NCI-H345 (cell line): ENCODE measurements at regions not wholly inside any gene's neighbourhood (a gene's known extent, or its start where the extent isn't known, plus 50 kb on each side); places are given as distances from the start of the nearest gene placed in this dataset.
"Not testable (repeated sequence)": the region's sequence is repeated elsewhere in the genome, so short reads cannot be mapped to it uniquely, and the experiment has no call there.

Experiments
- DNase-seq: peaks from one replicate; lab custom pipeline; 2025; lab: John Stamatoyannopoulos, UW

DNA sequence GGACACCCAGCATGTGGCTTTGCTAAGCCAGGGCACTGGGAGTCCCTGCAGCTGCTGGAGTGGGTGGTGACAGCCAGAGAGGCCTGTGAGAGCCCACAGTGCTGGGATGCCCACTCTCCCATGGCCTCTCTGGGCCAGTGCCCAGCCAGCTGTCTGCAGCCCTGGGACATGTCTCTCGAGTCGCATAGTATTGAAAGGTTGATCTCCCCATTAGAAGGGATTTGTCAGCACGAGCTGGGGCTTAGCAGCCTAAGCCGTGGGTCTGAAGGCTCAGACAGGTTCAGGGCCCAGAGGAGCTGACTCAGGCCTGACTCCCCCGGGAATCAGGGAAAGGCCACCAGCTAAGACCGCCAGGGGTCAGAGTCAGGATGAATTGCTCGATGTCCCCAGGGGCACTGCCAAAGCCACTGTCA, 53.5 kb downstream of the FOXD2 start:
- no peak for DNase-seq

DNA sequence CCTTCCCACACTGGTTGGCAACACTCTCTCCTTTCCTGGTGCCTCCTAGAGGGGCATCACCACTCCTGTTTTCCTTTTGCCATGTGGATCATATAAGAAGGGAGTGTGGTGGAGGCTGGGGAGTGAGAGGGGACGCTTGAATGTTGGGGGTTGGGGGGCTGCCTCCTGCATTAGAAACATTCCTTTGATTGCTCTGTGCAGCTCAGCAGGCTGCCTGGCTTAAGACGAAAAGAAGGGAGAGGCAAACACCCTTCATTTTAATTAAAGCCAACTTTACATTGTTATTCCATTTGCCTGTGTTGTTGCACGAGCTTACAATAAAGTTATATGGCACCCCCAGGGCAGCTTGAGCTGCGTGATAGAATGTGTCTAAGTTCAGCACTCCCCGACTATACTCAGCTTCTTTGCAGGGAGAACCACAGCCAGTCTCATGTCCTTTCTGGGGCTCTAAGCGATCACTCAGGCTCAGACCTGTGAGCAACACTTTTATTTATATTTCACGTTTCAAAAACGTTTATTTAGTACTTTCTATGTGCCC, 57.4 kb downstream of the FOXD2 start:
- no peak for DNase-seq

DNA sequence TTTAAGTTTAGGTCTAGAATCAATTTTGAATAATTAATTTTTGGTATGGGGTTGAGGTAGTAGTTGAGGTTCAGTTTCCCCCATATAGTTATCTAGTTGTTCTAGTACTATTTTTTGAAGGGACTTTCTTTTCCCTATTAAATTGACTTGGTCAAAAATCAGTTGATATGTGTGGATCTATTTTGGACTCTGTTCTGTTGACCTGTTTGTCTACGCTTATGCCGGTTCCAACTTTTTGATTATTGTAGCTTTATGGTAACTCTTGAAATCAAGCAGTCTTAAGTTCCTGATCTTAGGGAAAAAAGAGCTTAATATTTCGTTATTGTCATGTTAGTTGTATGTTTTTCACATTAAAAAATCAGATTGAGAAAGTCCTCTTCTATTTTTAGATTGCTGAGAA, 60.7 kb downstream of the FOXD2 start:
- DNase-seq = no peak

DNA sequence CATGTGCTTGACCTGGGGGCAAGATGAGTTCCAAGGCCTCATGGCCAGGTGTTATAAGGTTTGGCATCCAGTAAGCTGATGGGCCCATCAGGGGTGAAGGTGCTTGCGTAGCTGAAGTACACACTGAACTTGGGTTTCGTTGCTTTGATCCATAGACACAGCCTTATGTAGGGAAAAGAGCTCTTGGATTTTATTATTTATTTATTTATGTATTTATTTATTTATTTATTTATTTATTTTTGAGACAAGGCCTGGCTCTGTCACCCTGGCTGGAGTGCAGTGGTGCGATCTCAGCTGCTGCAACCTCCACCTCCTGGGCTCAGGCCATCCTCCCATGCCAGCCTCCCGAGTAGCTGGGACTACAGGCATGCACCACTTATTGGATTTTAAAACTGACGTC, 63.2 kb downstream of the FOXD2 start:
- no peak for DNase-seq

DNA sequence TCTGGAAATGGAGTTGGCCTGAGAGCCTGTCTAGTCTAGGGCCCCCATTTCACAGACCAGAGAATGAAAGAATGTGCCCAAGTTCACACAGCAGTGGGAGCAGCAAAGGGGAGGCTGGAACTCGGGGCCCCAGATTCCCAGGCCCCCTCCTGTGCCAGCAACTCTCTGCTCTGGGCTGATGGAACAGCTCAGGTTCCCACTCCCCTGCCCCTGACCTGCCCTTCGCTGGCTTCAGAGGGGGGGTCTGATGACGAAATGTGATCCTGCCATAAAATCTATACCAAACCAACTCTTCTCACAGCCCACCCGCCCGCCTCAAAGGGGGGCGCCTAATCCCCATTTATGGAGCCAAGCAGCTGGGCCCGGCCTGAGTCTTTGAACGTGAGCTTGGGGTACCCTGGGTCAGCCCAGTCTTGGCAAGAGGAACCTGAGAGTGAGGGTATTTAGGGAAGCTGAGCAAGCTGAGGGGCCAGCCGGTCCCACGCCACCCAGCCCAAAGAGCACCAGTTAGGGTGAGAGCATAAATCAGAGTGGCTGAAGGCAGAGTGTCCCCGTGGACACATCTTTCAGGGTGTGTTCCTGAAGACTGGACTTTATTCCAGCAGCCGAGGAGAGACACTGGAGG, 65.0 kb downstream of the FOXD2 start:
- DNase-seq = no peak

DNA sequence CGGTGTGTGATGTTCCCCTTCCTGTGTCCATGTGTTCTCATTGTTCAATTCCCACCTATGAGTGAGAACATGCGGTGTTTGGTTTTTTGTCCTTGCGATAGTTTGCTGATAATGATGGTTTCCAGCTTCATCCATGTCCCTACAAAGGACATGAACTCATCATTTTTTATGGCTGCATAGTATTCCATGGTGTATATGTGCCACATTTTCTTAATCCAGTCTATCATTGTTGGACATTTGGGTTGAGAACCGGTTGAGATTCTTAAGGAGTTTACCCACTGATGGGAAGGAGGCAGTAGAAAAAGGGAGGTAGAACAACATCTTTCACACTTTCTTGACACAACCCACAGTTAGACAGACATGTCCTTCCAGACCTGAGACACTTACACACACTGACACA, 67.0 kb downstream of the FOXD2 start:
- DNase-seq = not testable (repeated sequence)

DNA sequence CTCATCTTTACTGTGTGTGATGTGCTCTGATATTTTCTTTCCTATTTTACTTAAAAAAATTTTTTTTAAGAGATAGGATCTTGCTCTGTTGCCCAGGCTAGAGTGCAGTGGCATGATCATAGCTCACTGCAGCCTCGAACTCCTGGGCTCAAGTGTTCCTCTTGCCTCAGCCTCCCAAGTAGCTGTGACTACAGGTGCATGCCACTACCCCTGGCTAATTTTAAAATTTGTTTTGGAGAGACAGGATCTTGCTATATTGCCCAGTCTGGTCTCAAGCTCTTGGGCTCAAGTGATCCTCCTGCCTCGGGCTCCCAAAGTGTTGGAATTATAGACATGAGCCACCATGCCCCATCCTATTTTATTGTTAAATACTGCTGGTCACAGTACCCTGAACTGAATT, 67.4 kb downstream of the FOXD2 start:
- no peak for DNase-seq

DNA sequence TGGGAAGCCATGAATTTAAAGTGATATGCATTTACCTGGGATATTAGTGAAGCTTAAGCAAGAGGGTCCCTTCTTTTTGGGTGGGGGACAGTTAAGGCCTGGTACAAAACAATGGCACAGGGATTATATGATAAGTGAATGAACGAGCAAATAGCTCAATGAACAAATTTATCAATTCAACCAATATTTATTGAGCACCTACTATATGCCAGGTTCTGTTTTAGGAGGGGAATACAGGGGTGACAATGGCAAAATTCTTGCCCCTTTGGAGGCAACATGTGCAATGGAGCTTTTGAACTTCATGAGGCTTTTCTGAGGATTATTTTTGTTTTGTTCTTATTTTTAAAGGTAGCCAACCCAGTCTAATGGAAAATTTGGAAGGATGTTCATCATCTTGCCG, 68.2 kb downstream of the FOXD2 start:
- DNase-seq = no peak

DNA sequence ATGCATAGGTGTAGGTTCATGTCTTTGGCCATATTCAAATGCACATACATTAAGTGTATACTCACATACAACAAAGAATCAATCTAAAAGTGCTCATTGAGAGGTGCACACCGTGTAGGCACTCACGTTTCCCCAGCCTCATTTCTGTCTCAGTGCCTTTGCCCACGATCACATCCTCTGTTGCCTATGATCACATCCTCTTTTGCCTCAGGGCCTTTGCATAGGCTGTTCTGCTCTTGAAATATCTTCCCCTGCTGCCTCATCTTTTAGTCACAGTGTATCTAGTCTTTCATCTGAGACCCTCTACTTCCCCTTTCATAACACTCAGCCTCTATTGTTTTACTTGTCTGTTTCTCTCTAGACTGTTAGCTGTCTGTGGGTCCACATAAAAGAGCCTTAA, 69.3 kb downstream of the FOXD2 start:
- no peak for DNase-seq

DNA sequence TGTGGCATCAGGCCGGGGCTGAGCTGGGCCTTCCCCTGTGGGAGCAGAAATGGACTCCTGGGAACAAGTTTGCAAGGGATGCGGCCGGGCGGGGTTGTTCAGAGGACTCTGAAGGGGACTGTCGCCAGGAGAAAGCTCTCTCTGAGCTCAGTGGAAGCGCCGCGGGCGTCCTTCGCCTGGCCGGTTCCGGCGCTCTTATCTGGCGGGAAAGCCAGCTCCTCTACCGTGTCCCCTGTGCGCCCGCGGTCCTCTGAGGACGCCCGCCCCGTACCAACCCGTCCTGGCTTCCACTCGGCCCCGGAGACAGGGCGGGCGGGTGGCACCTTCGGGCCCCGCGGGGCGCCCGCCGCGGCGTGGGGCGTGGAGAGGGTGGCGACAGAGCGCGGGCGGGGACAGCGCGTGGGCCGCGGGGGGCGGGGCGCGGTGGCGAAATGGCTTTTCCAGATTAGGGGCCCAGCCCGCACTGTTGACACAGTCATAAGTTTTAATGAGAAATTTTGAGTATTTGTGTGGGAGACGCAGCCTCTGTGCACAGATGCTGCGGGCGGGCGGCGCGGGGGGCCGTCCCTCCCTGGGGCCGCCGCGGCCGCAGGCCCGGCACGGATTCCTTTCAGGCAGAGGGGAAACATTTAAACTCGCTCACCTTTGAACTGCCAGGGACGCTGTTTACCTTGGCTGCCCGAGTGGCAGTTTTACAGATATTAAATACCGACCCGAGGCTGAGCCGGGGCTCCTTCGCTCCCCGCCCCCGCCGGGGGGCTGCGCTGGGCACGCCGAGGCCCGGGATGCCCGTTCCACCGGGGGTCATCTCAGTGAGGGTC, 70.2 kb downstream of the FOXD2 start:
- peak; percentile 28 for DNase-seq

DNA sequence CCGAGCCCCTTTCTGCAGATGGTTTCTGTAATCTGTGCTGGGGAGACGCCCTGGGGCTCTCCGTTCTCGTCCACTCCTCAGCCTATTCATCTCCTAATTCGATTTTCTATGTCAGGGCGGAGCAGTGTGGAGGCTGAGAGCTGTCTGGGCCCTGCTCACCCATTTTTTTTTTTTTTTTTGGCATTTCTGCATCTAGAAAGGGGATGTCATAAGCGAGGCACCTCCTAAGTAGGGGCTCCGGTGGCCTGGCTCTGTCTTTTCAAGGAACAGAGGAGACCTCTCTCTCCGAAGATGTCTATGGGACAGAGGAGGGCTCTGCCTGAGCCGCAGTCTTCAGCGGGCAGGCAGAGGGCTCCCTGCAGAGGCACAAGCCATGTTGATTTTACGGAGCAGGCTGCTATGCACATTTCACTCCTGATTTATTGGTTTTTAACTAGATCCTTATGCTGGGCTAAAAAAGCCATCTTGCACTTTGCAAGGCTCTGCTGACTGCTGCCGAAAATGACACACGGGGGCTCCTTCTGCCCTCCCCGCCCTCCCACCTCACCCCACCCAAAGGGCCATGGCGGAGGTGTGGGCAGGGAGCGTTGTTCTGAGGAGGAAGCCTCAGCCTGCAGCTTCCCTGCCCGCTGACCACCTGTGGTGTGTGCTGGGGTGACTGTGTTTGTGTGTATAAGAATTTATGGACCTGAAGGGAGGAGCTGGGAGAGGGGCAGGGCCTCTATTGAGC, 71.0 kb downstream of the FOXD2 start:
- DNase-seq = peak; percentile 14

DNA sequence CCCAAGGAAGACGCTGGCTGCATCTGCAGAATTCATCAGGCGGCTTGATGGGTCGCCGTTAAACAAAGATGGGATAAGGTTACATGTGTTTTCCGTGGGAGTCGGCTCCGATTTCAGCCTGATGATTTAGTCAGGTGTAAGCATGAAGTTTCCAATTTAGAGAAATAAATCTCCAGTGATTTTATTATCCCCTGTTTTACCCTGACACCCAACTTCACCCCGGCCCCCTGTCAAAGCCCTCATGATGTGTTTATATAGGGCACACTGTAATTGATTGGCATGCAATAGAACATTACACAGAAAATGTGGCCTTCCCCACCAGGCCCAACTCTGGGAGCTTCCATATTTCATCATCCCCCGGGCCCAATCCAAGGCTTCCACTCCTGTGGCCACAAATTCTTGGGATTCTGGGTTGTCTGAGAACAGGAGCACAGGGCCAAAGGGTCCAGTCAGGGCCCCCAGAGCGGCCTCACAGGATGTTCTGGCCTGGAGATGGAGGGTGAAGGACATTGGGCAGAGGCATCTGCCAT, 72.5 kb downstream of the FOXD2 start:
- DNase-seq = no peak

DNA sequence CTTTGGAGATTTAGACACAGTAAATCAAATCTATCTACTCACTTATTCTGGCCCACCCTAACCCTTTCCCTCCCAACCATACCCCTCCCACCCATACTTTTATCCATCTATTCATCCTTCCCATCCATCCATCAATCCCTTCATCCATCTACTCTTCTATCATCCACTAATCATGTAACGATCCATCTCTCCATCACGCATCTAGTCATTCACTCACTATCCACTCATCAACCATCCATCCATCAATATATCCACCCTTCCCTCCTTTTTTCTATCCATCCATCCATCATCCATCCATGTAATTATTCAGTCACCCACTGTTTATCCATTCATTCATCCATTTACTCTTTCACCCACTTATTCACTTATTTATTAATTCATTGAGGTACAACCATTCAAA, 74.0 kb downstream of the FOXD2 start:
- no peak for DNase-seq

DNA sequence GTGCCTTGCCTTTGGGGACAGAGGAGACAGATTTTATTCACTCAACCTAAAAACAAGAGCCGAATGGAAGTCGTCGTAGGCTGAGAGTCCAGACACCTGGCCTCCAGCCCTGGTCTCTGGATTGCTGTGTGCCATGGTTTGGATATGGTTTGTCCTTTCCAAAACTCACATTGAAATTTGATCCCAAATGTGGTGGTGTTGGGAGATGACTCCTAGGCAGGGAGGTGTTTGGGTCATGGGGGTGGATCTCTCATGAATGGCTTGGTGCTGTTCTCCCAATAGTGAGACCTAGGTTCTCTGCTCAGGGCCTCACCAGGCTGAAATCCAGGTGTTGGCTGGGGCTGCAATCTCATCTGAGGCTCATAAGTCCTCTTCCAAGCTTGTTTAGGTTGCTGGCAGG, 75.5 kb downstream of the FOXD2 start:
- DNase-seq = no peak

DNA sequence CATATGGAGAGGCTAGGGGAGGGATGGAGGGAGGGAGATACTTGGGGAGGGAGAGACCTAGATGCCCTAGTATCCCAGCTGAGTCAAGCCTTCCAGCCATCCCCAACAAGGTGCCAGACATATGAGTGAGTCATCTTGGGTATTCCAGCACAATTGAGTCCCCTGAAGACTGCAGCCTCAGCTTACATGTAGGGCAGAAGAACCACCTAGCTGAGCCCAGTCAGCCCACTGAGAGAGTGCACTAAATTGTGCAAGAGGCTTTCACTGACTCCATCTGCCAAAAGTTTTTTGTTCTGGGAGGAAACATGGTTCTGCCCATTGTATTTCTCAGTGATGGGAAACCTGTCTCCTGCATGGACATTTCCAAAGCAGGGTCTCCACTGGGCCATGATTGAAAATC, 76.4 kb downstream of the FOXD2 start:
- no peak for DNase-seq

DNA sequence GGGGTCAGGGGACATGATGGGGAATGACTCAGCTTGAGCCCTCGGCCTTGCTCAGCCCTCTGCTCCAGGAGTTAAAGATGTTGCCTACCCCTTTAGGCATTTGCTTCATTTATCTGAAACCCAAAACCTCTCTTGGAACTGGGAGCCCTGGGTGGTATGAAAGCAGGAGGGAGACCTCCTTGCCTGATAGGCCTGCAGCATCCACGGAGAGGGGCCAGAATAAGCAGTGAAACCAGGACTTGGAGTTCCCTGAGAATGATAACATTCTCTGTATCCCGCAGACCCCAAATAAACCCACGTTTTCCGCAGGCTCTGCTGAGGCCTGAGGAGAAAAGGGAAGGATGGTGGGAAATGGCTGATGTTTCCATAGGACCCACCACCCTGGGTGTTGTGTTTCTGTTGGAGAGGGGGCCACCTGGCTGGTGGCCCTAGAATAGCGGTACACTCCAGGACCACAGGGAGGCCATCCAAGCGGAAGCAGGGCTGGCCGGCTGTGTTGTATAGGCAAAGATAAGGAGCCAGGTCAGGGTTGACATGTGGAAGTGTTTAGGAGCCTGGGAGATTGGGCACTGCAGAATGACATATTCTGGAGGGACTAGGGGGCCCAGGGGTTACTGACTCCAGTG, 77.4 kb downstream of the FOXD2 start:
- no peak for DNase-seq

DNA sequence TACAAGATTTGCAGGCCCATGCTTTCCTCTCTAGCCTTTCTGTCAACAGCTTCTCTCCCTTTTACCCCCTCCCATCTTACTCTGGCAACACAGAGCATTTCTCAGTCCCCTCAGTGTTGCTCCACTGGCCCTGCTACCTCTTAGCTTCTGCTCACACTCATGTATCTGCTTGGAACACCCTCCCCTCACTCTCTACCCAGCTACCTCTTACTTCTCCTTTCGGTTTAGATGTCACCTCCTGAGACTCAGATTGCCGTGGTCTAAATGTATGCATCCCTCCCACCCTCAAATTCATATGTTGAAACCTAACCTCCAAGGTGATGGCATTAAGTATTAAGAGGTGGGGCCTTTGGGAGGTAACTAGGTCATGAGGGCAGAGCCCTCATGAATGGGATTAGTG, 80.1 kb downstream of the FOXD2 start:
- no peak for DNase-seq

DNA sequence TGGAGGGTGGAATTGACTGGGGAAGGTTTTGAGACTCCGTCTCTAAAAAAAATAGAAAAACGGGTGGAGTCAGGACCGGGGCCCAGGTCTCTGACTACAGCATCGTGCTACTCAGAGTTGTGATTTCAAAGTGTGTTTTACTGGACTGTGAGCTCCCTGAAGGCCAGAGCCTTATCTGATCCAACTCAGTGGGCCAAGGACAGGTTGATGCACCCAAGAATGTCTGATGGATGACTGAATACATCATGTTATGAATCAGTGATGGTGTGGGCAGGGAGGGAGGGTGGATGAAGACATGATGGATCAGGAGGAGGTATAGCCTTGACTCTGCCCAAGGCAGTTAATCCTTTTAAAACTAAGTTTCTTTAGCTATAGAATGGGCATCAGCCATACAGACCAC, 81.6 kb downstream of the FOXD2 start:
- DNase-seq = no peak

DNA sequence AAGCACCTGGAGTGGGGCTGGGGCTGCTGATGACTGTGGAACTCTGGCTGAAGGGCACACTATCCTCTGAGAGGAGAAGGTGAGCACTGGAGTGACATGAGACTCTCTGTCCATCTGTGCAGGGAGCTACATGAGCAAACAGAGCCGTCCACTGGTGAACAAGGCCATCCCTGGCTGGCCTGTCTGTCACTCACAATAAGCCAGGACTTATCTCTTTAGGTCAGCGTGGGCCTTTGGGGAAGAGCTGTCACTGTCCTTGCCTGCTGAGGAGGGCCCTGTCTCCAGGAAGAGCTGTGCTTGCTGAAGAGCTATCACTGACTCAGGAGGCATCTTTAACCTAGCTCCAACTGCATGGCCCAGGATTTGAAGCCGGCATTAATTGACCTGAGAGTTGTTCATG, 82.1 kb downstream of the FOXD2 start:
- no peak for DNase-seq

DNA sequence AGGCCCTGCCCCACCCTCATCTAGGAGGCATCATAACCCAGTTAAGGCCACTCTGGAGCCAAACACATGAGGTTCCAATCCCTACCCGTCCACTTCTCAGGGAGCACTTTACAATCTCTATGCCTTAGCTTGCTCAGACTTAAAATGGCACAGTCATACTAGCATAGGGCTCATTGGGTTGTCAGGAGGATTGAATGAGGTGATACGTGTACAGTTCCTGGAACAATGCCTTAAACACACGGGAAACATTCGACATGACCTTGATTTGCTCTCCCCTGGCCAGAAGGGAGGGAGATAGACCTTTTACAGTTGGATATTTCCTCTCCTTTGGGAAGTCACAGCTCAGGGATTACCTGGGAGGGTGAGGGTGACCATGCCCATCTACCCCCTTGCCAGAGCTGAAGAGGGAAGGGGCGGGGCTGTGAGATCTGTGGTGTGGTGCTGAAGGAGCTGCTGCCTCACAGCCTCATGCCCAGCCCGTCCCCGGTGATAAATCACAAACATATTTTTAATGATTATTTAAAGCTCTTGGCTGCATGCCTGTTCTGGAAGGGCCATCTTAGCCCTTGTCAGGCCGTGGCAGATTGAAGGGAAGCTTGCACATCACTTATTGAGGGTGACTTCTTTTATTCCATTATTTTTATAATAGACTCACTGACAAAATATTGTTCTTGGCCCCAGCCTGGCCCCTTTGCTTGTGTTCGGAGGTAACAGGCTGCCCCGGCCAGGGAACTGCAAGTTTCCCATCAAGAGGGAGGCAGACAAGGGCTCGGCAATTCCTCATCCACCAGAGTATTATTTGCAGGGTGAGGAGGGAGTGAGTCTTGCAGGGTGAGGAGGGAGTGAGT, 83.4 kb downstream of the FOXD2 start:
- DNase-seq = no peak
